Cardiac septum (tissue), 1 donor: ENCODE measurements at regions not wholly inside any gene's neighbourhood (a gene's known extent, or its start where the extent isn't known, plus 50 kb on each side); places are given as distances from the start of the nearest gene placed in this dataset.
"Not testable (repeated sequence)": the region's sequence is repeated elsewhere in the genome, so short reads cannot be mapped to it uniquely, and the experiment has no call there.

Experiments used
- DNase-seq: peaks from one replicate; pipeline ENCODE4 v3.0.0-alpha.2; 2020; ENCODE audit warnings: low spot score
- intact Hi-C: fragments of 100-400 bp; cut with DNase I; formaldehyde crosslinking; loops from one replicate; pipeline ENCODE4 v1.14.0; 2022
- donor health status: DM: no; HTN: no; CAD: no.

DNA sequence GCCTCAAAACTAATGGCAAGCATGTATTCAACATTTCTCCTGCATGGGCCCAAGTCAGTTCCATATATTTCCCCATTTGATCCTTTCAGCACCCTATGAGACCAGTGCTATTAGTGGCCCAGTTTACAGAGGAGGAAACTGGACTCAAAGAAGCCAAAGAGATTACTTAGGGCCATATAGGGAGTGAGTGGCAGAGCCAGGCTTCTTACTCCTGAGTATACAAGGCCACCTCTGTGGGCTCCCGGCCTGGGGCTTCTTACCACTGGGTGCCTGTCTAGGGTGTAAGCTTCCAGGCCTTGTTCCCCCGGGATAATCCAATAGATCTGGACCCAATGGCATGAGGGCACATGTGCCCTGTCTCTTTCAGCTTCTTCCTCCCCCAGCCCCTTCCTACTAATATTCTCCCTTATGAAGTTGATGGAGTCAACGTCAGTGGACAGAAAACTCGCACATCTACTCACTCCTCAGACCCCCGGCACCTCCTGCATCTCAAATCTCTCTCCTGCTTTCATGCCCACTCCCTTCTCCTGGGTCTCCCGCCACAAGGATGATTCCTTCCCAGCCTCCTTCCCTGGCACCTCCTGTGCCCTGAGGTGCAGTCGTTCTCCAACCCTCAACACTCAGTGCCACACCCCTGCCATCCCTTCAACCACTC, 222.6 kb downstream of the ANAPC1 start:
- intact Hi-C loops = loop anchor here (10.0 kb wide), 1 partner anchor 847 kb away; no protein-coding TSS in a partner anchor

DNA sequence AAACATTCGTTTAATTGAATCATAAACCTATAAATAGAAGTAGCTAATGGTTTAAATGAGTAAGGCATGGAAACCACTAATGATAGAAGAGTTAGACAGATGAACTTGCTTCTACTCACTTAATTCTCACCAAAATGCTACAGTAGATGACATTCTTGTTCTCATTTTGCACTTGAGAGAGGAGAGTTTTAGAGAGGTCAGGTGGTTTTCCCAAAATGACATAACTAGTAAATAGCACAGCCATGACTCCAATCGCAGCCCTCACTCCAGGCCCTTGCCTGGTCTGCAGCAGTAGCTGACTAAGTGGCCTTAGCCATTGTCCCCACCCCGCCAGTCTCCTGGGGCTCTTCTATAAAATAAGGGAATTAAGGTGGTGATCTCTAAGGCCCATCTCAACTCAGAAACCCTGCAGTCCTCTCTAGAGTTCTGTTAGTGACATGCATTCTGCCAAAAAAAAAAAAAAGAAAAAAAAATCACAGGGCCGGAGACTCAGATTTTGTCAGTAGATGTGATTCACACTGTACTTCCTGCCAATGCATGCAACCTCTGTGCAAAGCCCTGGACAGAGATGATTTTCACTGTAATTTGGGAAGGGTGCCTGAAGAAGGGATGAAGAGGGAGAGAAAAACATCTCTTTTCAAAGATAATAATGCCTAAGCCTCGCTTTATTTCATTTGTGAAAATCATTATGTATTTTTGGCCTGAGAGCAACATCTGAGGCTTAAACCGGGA, 221.8 kb downstream of the ANAPC1 start:
- intact Hi-C loops = loop anchor here (10.0 kb wide), 1 partner anchor 847 kb away; no protein-coding TSS in a partner anchor
- DNase-seq = no peak

More for the DNA sequence above, 222.6 kb downstream of the ANAPC1 start:
- DNase-seq = no peak

DNA sequence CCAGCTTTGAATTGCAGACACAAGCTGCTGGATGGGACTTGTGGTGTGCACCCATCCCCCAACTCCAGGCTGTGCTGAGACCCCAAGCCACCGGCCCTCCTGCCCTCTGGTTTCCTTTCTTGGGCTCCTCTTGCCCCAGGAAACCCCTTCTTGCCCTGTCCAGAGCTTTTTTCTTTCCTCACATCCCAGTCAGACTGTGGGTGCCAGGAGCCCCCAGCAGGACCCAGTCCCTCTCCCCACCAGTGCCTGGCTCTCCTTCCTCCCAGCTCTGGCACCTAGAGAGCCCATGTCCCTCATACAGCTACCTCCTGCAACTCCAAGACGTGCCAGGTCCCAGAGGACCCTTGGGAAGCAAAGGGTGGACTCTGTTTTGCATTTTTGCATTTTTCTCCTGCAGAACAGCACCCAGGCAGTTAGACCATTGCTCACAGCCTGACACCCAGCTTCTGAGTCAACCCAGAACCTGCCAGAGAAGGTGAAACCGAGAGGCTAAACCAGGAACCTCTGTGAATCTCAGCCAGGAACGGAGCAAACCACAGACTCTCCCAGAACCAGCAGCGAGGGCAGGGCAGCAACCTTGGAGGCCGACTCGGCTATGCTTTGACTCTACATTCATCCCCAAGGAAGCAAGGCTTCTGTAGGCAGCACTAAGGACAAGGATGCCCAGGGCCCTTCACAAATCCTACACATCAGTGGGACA, 221.1 kb downstream of the ANAPC1 start:
- intact Hi-C loops = loop anchor here (10.0 kb wide), 1 partner anchor 848 kb away; no protein-coding TSS in a partner anchor

DNA sequence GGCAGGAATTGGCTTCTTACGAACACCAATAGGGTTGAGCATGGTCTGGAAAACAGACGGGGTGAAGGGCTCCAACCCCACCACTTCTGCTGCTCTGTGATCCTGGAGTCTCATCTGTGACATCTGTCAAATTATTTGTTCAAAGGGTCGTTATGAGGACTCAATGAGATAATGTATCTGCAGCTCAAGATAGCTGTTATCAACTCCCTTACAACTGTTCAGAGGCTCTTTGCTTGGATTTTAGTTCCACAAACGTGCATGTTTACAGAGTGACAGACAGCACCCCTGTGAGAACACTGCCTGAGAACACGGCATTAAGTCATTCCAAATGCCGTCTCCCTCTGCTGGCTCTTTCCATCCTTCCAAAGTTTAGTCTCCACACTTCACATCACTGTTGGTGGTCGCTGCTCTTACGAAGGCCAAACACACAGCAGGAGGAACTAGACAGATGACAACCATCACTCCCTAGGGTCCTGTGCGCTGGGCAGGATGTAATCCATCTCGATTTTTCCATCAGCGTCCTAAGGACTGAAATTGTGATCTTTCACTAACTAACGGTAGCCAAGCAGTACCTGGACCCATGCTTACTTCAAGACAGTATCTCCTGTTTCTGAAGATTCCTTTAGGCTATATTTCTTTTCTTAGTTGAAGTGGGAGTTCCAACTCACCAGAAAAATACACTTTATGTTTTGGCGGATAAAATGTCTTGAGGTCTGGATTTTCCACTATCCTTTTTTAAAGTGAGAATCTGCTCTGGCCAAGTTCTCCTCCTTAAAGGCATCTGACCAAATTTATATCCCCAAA, 220.3 kb downstream of the ANAPC1 start:
- intact Hi-C loops = loop anchor here (10.0 kb wide), 1 partner anchor 849 kb away; no protein-coding TSS in a partner anchor
- DNase-seq = no peak

More for the DNA sequence above, 221.1 kb downstream of the ANAPC1 start:
- DNase-seq = no peak

DNA sequence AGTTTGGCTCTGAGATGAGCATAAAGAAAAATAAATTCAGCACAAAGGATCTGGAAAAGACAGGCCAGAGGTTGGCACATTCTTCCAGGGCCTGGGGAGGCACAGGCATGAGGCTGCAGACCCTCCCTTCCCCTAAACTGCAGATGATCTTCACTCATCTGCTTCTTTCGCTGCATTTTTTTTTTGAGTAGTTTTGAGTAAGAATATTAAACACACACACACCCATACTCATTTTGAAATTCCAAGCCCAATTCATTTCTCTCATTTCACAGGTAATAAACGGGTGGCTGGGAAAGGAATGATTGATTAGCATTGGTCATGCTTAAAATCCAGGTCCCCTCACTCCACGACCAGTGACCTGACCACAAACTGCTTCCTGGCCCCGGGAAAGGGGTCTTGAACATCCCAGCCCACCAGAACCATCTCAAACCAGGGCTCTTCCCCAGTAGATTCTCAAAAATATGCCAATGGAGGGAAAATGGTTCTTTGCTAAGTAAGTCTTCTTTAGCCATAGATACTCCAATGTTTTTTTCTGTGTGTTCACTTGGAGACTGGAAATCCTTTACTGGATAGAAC, 219.6 kb downstream of the ANAPC1 start:
- no peak for DNase-seq
- intact Hi-C loops = loop anchor here (10.0 kb wide), 1 partner anchor 850 kb away; no protein-coding TSS in a partner anchor

DNA sequence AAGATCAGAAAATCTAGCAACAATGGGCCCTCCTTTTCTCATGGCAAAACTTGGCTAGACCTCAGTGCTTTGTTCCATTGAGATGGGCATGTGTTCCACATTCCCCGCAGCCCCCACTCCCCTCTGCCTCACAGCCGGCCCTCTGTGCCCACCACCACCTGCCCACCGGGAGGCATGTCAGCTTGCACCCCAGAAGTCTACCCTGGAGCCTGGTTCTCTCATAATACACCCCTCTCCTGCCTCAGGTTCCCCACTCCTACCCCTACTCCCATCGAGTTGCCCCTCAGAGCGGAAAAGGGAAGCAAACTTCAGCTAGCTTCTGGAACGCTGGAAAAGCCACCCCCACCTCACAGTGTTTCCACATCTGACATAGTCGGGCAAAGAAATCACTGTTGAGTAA, 219.0 kb downstream of the ANAPC1 start:
- DNase-seq = no peak
- intact Hi-C loops = loop anchor here (10.0 kb wide), 1 partner anchor 850 kb away; no protein-coding TSS in a partner anchor

DNA sequence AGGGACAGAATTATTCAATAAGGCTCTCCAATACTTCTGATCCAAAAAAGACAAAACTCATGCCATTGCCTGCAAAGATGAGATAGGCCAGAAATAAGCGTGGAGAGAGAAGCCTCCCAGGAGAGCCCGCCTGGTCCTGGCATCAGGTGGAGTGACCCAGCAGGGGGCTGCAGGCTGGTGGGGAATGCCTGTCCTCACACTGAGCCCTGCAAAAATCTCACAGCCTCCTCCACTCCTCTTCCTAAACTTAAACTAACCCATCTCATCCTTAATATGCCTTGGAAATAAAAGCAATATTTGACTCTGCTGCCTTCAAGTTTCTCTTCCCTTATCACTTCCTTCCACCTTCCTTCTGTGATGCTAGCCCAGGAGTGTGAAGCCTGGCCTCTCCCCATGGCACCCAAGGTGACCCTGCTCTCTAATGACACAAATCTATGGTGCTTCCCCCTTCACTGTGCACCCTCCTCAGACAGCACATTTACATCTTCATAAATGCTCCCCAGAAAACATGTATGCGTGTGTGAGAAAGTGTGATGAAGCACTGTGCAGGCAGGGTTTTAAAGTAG, 218.4 kb downstream of the ANAPC1 start:
- DNase-seq = no peak
- intact Hi-C loops = loop anchor here (2.0 to 10.0 kb wide), 2 partner anchors 549 to 851 kb away; no protein-coding TSS in a partner anchor

DNA sequence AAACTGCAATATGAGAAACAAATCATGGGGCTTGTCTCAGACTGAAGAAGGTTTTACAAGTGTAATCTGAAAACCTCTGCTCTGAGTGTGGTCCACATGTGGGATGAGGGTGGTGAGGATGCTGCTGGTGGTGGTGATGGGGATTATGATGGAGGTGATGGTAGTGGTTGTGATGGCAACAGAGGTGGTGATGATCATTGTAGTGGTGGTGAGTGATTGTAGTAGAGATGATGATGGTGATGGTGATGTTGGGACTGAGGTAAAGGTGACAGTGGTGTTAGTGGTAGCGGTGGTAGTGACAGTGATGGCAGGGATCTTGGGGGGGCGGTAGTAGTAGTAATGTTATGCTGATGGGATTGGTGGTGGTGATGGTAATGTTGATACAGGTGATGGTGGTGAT, 217.8 kb downstream of the ANAPC1 start:
- DNase-seq = no peak
- intact Hi-C loops = loop anchor here (2.0 to 10.0 kb wide), 2 partner anchors 549 to 851 kb away; no protein-coding TSS in a partner anchor

DNA sequence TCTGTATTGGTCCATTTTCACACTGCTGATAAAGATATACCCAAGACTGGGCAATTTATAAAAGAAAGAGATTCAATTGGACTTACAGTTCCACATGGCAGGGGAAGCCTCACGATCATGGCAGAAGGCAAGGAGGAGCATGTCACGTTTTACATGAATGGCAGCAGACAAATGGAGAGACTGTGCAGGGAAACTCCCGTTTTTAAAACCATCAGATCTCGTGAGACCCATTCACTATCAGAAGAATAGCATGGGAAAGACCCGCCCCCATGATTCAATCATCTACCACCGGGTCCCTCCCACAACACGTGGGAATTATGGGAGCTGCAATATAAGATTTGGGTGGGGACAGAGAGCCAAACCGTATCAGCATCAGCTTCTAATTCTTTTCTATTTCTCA, 217.0 kb downstream of the ANAPC1 start:
- intact Hi-C loops = loop anchor here (2.0 to 10.0 kb wide), 2 partner anchors 550 to 852 kb away; no protein-coding TSS in a partner anchor
- DNase-seq = no peak

DNA sequence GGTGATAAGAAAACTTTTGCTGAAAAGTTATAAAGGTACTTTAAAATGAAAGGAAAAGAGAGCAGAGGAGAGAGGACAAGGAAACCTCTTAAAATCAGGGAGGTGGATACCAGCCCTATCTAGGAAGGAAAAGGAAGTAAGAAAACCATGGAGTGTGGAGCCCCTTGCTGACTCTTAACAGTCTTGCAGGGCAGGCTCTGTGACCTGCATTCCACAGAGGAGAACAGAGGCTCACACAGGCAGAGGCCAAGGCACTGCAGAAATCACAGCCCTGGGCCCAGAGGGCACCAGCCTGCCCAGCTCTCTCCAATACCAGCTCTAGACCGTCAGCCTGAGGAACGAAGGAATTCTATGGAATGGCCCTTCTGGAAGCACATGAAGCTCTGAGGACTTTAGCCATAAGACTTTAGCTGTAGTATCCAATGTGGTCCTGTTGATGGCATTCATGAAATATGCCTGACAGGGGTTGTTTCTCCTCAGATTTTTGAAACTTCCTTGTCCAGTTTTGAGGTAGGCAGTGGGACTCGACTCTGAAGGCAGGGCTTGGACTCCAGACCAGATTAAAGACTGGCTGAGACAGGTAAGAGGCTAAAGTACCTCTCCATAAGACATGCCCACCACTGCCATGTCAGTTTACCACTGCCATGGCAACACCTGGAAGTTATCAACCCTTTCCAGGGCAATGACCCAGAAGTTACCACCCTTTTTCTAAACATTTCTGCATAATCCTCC, 216.3 kb downstream of the ANAPC1 start:
- DNase-seq = no peak
- intact Hi-C loops = loop anchor here (2.0 to 10.0 kb wide), 2 partner anchors 551 to 853 kb away; no protein-coding TSS in a partner anchor

DNA sequence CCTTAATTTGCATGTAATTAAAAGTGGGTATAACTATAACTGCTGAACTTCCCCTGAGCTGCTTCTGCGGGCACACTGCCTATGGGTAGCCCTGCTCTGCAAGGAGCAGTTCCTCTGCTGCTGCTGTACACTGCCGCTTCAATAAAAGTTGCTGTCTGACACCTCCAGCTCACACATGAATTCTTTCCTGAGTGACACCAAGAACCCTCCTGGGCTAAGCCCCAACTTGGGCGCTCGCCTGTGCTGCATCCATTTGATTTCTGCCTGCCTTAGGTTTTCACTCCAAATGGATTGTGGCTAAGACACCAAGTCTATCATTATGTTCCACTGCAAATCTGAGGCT, 215.7 kb downstream of the ANAPC1 start:
- DNase-seq = no peak
- intact Hi-C loops = loop anchor here (10.0 kb wide), 1 partner anchor 853 kb away; no protein-coding TSS in a partner anchor

DNA sequence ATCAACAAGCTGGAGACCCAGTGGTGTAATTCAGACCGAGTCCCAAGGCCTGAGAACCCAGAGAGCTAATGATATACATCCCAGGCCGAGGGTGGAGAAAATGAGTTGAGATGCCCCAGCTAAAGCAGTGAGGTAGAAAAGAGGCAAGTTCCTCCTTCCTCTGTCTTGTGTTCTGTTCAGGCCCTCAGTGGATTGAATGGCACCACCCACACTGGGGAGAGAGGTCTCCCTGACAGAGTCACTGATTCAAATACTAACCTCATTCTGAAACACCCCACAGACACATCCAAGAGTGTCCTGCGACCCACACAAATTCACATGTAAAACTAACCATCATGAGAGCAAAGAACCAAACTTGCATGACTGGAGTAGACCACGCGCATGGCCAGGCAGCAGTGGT, 215.3 kb downstream of the ANAPC1 start:
- DNase-seq = no peak
- intact Hi-C loops = loop anchor here (10.0 kb wide), 1 partner anchor 854 kb away; no protein-coding TSS in a partner anchor

DNA sequence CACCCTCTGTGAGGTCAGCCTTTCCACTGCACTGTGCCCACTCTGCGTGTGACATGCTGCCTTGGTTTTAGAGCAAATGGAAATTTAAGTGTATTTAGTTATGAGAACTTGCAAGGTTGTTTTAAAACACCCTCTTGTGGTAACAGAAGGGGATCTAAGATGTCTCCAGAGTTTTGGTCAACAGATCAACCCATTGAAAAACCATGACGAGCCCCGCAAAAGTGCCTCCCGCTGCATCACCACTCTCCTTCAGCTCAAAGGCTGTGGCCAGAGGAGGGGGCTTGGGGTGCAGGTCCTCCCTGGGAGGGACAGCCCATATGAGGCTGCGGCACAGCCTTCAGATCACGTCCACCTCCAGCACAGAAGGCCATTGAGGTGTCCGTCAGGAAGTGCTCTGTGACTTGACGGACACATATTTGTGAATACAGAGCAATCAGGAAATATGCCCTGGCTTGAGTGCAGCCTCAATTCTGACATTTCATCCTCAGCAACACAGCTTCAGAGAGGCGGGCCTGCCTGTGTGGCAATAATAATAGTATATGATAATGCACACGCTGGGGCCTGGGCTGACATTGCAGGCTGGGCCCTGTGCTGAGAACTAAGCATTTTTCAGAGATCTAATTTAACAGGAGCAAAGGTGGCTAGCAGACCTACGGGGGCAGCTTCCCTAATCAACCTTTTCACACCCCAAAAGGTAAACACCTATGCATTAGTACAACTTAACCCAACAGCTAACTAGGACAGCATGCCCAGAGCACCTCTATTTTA, 213.9 kb downstream of the ANAPC1 start:
- intact Hi-C loops = loop anchor here (10.0 kb wide), 1 partner anchor 855 kb away; no protein-coding TSS in a partner anchor
- no peak for DNase-seq

DNA sequence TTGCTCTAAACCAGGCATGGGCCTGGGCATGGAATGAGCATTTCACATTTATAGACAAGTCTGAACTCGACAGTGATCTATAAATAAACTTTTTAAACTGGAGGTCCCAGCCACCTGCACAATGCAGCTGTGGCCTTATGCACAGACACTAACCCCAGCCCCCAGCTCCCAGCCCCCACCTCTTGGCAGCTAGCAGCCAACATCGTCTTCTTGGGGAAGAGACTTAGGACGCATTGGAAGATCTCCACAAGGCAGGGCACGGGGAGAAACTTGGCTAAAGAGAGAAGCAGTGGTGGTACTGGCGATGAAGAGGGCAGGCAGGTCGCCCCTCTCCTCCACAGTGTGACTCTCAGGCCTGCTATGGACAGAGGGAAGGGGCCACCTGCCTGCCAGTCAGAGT, 213.2 kb downstream of the ANAPC1 start:
- DNase-seq = no peak
- intact Hi-C loops = no loop called here

DNA sequence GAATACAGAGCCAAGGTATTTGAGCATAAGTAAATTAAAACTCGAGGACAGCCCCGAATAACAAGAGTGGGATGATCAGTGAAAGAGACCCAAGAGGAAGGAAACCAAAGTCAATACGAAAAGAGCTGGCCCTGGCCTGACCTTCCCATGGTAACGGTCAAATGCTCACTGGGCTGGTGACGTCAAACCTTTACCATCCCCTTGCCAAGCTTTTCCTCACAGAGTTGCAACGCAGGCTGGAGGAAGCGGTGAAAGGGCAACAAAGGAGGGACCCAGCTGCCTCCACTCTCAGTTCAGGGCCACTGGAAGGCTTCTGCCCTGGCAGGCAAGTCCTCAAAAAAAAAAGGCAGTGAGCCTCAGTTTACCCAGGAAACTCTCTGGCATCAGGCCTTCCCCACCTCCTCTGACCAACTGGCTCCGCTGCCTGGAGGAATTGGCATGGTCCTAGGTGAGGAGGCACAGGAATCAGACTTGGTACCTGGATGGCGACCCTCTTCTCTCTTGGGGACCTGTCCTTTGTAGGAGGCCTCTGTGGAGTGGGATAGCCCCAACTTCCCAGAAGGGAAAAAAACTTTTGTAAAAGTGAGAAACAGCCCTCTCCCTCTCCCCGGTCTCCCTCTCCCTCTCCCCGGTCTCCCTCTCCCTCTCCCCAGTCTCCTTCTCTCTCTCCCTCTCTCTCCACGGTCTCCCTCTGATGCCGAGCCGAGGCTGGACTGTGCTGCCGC, 212.4 kb downstream of the ANAPC1 start:
- intact Hi-C loops = no loop called here
- DNase-seq = no peak

DNA sequence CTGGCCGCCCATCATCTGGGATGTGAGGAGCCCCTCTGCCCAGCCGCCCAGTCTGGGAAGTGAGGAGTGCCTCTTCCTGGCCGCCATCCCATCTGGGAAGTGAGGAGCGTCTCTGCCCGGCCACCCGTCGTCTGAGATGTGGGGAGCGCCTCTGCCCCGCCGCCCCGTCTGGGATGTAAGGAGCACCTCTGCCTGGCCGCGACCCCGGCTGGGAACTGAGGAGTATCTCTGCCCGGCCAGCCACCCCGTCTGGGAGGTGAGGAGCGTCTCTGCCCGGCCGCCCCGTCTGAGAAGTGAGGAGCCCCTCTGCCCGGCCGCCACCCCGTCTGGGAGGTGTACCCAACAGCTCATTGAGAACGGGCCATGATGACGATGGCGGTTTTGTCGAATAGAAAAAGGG, 211.4 kb downstream of the ANAPC1 start:
- intact Hi-C loops, DNase-seq: not testable (repeated sequence)
